Heart left ventricle (tissue), 16 donors: ENCODE measurements at regions not wholly inside any gene's neighbourhood (a gene's known extent, or its start where the extent isn't known, plus 50 kb on each side); places are given as distances from the start of the nearest gene placed in this dataset.

Source experiments
- ATAC-seq, 4 donors: fragments of 200-7000 bp; cut with Tn5 transposase; one replicate each; pipeline ENCODE4 v1.9.1; 2020 to 2022; ENCODE audit warnings: moderate library complexity in 4 of 4, mild to moderate bottlenecking in 3 of 4, moderate number of reproducible peaks in 1 of 4
- DNase-seq, 5 donors: peaks; one replicate each; pipeline ENCODE4 v3.0.0-alpha.2; 2020
- H3K27ac ChIP-seq, 12 donors: fragments of 200-600 bp; sonication (generic) in 4 of 12; one replicate each; pipeline versions ENCODE4 v1.5.0 to v1.8.0; 2016 to 2022; ENCODE audit warnings: mild to moderate bottlenecking in 2 of 12
- H3K27me3 ChIP-seq, 9 donors: fragments of 200-600 bp; sonication (generic) in 2 of 9; one replicate each; pipeline versions ENCODE4 v1.5.1 to v1.8.0; 2016 to 2022; ENCODE audit warnings: mild to moderate bottlenecking in 3 of 9
- H3K36me3 ChIP-seq, 9 donors: fragments of 200-600 bp; sonication (generic) in 2 of 9; one replicate each; pipeline versions ENCODE4 v1.5.0 to v1.8.0; 2018 to 2022; ENCODE audit warnings: mild to moderate bottlenecking in 2 of 9
- H3K4me1 ChIP-seq, 12 donors: fragments of 200-600 bp; sonication (generic) in 4 of 12; one replicate each; pipeline versions ENCODE4 v1.5.0 to v1.8.0; 2016 to 2022; ENCODE audit warnings: mild to moderate bottlenecking in 3 of 12
- H3K4me3 ChIP-seq, 12 donors: fragments of 200-600 bp; sonication (generic) in 4 of 12; one replicate each; pipeline versions ENCODE4 v1.5.0 to v1.8.0; 2017 to 2022; ENCODE audit warnings: mild to moderate bottlenecking in 9 of 12, moderate library complexity in 4 of 12
- H3K9me3 ChIP-seq, 12 donors: fragments of 200-600 bp; sonication (generic) in 4 of 12; one replicate each; pipeline versions ENCODE4 v1.5.0 to v1.8.0; 2016 to 2022; ENCODE audit warnings: mild to moderate bottlenecking in 1 of 12
- CTCF ChIP-seq, 12 donors: fragments of 200-600 bp; sonication (generic) in 4 of 12; IDR thresholded peaks; one replicate each; pipeline versions ENCODE4 v1.5.0 to v1.8.0; 2018 to 2022; ENCODE audit warnings: antibody characterized with exemption in 12 of 12, mild to moderate bottlenecking in 5 of 12
- POLR2A ChIP-seq, 2 donors: fragments of 450-650 bp; IDR thresholded peaks; one replicate each; pipeline ENCODE4 v1.6.1; 2017; ENCODE audit warnings: antibody characterized with exemption in 2 of 2, mild to moderate bottlenecking in 2 of 2, moderate library complexity in 2 of 2
- WGBS, 4 donors: extraction: QIAGEN DNeasy Blood & Tissue Kit in 2 of 4; methylation state at CpG; one replicate each; pipeline versions ENCODE4 v1.1.5 to v1.1.7; 2013 to 2018; 5-methylcytosine and 5-hydroxymethylcytosine counted together
- intact Hi-C, 10 donors: fragments of 100-400 bp; cut with DNase I; formaldehyde crosslinking; loops; one replicate each; pipeline versions ENCODE4 v1.11.1 to v1.14.2; 2022
- donor health status: ischemic (EF 13 %, LVEDD 7.1; RV severe dilation, severe dysfunction).
- donor health status: healthy with polysubstance abuse.
- donor health status: DM: no; HTN: yes; CAD: no.
- donor health status: DM: no; HTN: no; CAD: no.
- donor health status: ischemic (EF 25% LVEDD 6.9; RV normal size, moderate dysfunction).
- donor health status: ischemic (EF 25% LVEDD 5.7; RV mildly dilated, moderate dysfunction).
- donor health status: healthy.
- donor health status: DM: yes; HTN: yes; CAD: no.
- donor health status: ischemic (EF 35%, LVEDD 5.7; RV mildly dilated, moderate dysfunction).
- donor health status: nonischemic (EF 11% LVEDD 7.7; RV severe dilation, severe dysfunction).
- donor health status: DM: yes; HTN: yes; CAD: no.
- donor health status: PGD.
- donor health status: ischemic (EF 29% LVEDD 5.4; RV normal size, mild dysfunction).
- donor health status: nonischemic (EF 23%, LVEDD 6.1; RV moderate dilation, normal function).

- H3K27me3 ChIP-seq, result no peaks in the 10 kb centered on the region
- H3K36me3 ChIP-seq, result no peaks in the 10 kb centered on the region
- H3K27ac ChIP-seq, result no peak overlapping the region
- ATAC-seq (no peak), DNase-seq (no peak)
- H3K4me3 ChIP-seq, result no peak overlapping the region
- TF ChIP-seq CTCF (IDR thresholded peaks at IDR 0.05) (no peak), POLR2A (IDR thresholded peaks at IDR 0.05) (no peak)
- intact Hi-C loops, result no loop called here
- peaks cover 0 to 9% (median 0%) of the 10 kb centered on the region in 12 donors for H3K9me3 ChIP-seq
- H3K4me1 ChIP-seq, result no peaks in the 10 kb centered on the region
These were observed 107.8 kb upstream of the C11orf58 start for GRCh38 chr11:16630651-16631050.

GRCh38 chr11:16618431-16618830 lies 120.0 kb upstream of the C11orf58 start:
- TF ChIP-seq CTCF (IDR thresholded peaks at IDR 0.05), result no peak
- no peak for DNase-seq
- intact Hi-C loops, result loop anchor here in 4 of 10 donors (5.0 to 10.0 kb wide), 4 partner anchors 764 to 1294 kb away; no protein-coding TSS in a partner anchor
- no peak overlapping the region for H3K27ac ChIP-seq
- H3K9me3 ChIP-seq, result no peaks in the 10 kb centered on the region
- H3K4me3 ChIP-seq, result no peak overlapping the region
- ATAC-seq, result no peak
- peaks cover 0 to 33% (median 0%) of the 10 kb centered on the region in 9 donors for H3K27me3 ChIP-seq
- no peaks in the 10 kb centered on the region for H3K36me3 ChIP-seq
- peaks cover 0 to 14% (median 5%) of the 10 kb centered on the region in 12 donors for H3K4me1 ChIP-seq
- 84 to 90% (median 89%) methylated on average over 5 of the region's 5 CpGs for WGBS, 4 donors

GRCh38 chr11:16615480-16615879 lies 123.0 kb upstream of the C11orf58 start:
- no peak for TF ChIP-seq CTCF (IDR thresholded peaks at IDR 0.05)
- intact Hi-C loops, result loop anchor here in 4 of 10 donors (5.0 to 10.0 kb wide), 4 partner anchors 761 to 1291 kb away; no protein-coding TSS in a partner anchor
- Histone ChIP-seq H3K27ac (no peak overlapping the region), H3K4me3 (no peak overlapping the region), H3K4me1 (peaks cover 0 to 26% (median 8%) of the 10 kb centered on the region in 12 donors), H3K36me3 (no peaks in the 10 kb centered on the region), H3K27me3 (peaks cover 0 to 63% (median 3%) of the 10 kb centered on the region in 9 donors), H3K9me3 (no peaks in the 10 kb centered on the region)
- WGBS, 4 donors, result 49 to 74% (median 67%) methylated on average over 2 of the region's 2 CpGs
- ATAC-seq (no peak), DNase-seq (no peak)

GRCh38 chr11:16613512-16614381 lies 124.7 kb upstream of the C11orf58 start:
- DNase-seq (peak; percentile 88 to 94 (median 91)), ATAC-seq (peak; percentile 96 to 98 (median 97))
- Histone ChIP-seq H3K27ac (peak overlapping the region; percentile 49 to 90 (median 82)), H3K27me3 (peaks cover 0 to 78% (median 5%) of the 10 kb centered on the region in 9 donors), H3K9me3 (no peaks in the 10 kb centered on the region), H3K36me3 (no peaks in the 10 kb centered on the region), H3K4me3 (peak overlapping the region; percentile 21 to 69 (median 56)), H3K4me1 (peaks cover 0 to 26% (median 8%) of the 10 kb centered on the region in 12 donors)
- TF ChIP-seq CTCF (IDR thresholded peaks at IDR 0.05) (peak; percentile 83 to 97 (median 91)), POLR2A (IDR thresholded peaks at IDR 0.05) (no peak)
- 1% methylated on average over 20 to 65 of the region's 65 CpGs for WGBS, 4 donors
- intact Hi-C loops, result loop anchor here (1.0 to 10.0 kb wide), 16 partner anchors 671 to 1289 kb away; no protein-coding TSS in a partner anchor
